Hepatocyte (in vitro differentiated cells): ENCODE measurements at regions not wholly inside any gene's neighbourhood (a gene's known extent, or its start where the extent isn't known, plus 50 kb on each side); places are given as distances from the start of the nearest gene placed in this dataset.

Source experiments
- DNase-seq: peaks from one replicate; pipeline ENCODE4 v3.0.0-alpha.2; 2016; ENCODE audit warnings: low spot score
- H2AFZ ChIP-seq: fragments of 200-600 bp; sonication (generic); 2 replicates; pipeline ENCODE4 v1.6.0; 2016; ENCODE audit warnings: antibody characterized with exemption, mild to moderate bottlenecking
- H3K27ac ChIP-seq: fragments of 200-600 bp; sonication (generic); 2 replicates; pipeline ENCODE4 v1.5.1; 2016; ENCODE audit warnings: mild to moderate bottlenecking
- H3K27me3 ChIP-seq: fragments of 200-600 bp; sonication (generic); 2 replicates; pipeline ENCODE4 v1.6.1; 2016
- H3K36me3 ChIP-seq: fragments of 200-600 bp; sonication (generic); replicated peaks from 2 replicates; pipeline ENCODE4 v1.5.1; 2016; ENCODE audit warnings: low read depth; ENCODE audit not compliant: insufficient read depth
- H3K4me1 ChIP-seq: fragments of 200-600 bp; sonication (generic); 2 replicates; pipeline ENCODE4 v1.5.1; 2016; ENCODE audit warnings: mild to moderate bottlenecking, moderate library complexity; ENCODE audit not compliant: insufficient read depth
- H3K4me2 ChIP-seq: fragments of 200-600 bp; sonication (generic); 2 replicates; pipeline ENCODE4 v1.6.0; 2016
- H3K4me3 ChIP-seq: fragments of 200-600 bp; sonication (generic); 2 replicates; pipeline ENCODE4 v1.5.1; 2016; ENCODE audit warnings: mild to moderate bottlenecking
- H3K79me2 ChIP-seq: fragments of 200-600 bp; sonication (generic); 2 replicates; pipeline ENCODE4 v1.6.0; 2017; ENCODE audit warnings: mild to moderate bottlenecking
- H3K9me2 ChIP-seq: fragments of 200-600 bp; sonication (generic); replicated peaks from 2 replicates; pipeline ENCODE4 v1.6.0; 2017; ENCODE audit warnings: mild to moderate bottlenecking; ENCODE audit not compliant: insufficient read depth
- H3K9me3 ChIP-seq: fragments of 200-600 bp; sonication (generic); 2 replicates; pipeline ENCODE4 v1.5.1; 2016; ENCODE audit warnings: low read depth, mild to moderate bottlenecking
- H4K20me1 ChIP-seq: fragments of 200-600 bp; sonication (generic); 2 replicates; pipeline ENCODE4 v1.6.0; 2016; ENCODE audit warnings: mild to moderate bottlenecking; ENCODE audit not compliant: insufficient read depth, poor library complexity, severe bottlenecking
- CTCF ChIP-seq: fragments of 200-600 bp; sonication (generic); IDR thresholded peaks from 2 replicates; pipeline ENCODE4 v1.5.1; 2016; ENCODE audit warnings: antibody characterized with exemption, mild to moderate bottlenecking; ENCODE audit not compliant: poor library complexity
- EZH2 ChIP-seq: fragments of 200-600 bp; sonication (generic); IDR thresholded peaks from 2 replicates; pipeline ENCODE4 v1.6.1; 2016; ENCODE audit warnings: antibody characterized with exemption, mild to moderate bottlenecking, borderline replicate concordance
- EZH2phosphoT487 ChIP-seq: fragments of 200-600 bp; sonication (generic); IDR thresholded peaks from one replicate; pipeline ENCODE4 v1.6.1; 2018; ENCODE audit warnings: antibody characterized with exemption, mild to moderate bottlenecking, low read depth, moderate library complexity; ENCODE audit not compliant: unreplicated experiment, severe bottlenecking
- WGBS: methylation state at CpG from one replicate; pipeline ENCODE4 v1.1.6; 2016; ENCODE audit warnings: low lambda C conversion rate; ENCODE audit errors: missing lambda C conversion rate; 5-methylcytosine and 5-hydroxymethylcytosine counted together

DNA sequence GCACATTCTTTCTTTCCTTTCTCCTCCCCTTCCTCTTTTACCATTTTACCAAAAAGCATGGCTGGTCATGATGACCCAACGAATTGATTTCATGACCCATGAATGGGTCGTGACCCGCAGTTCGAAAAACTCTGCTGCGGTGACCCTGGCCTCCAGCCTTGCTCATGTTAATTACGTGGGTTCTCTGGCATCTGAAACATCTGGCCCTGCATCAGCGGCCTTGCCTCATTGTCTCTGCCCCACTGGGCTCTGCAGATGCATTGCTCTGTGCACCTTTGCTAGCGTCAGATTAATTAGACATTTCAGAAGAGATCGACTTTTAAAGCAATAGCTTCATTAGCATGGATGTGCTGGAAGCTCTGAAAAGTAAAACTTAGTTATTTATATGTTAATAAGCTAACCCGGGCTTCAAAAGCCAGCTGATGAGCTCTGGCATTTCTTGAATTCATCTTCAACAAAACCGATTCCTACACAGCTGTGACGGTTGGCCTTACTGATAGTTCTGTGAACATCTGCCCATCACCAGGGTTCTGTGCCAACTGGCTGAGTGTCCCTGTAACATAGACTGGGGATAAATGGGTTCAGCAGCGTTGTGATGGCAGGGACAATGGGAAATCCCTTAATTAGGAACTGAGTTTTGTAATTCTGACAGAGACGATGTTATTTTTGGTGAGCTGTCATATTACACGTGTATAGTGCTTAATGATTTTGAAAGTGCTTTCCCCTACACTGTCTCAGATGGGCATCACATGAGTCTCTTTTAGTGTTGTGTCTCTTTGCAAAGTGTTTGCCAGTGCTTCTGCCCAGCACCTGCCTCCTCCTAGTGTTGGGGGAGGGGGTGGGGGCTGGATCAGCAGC is 225.9 kb upstream of the EEF2KMT start:
- Histone ChIP-seq H3K79me2 (no peaks in the 10 kb centered on the region), H3K27me3 (no peaks in the 10 kb centered on the region), H3K36me3 (no peaks in the 10 kb centered on the region), H3K4me1 (no peaks in the 10 kb centered on the region), H3K4me3 (no peak overlapping the region), H3K9me3 (no peaks in the 10 kb centered on the region), H2AFZ (no peak overlapping the region), H3K9me2 (no peaks in the 10 kb centered on the region), H3K4me2 (no peak overlapping the region), H4K20me1 (no peaks in the 10 kb centered on the region), H3K27ac (no peak overlapping the region)
- WGBS = 60% methylated on average over 15 of the region's 15 CpGs
- no peak for DNase-seq
- TF ChIP-seq CTCF = no peak
- no peak for TF ChIP-seq EZH2phosphoT487

- Histone ChIP-seq H3K9me2 (no peaks in the 10 kb centered on the region), H2AFZ (no peak overlapping the region), H3K4me3 (no peak overlapping the region), H3K36me3 (no peaks in the 10 kb centered on the region), H3K27ac (peak overlapping the region; percentile 62), H3K4me2 (no peak overlapping the region), H3K79me2 (no peaks in the 10 kb centered on the region), H3K4me1 (no peaks in the 10 kb centered on the region), H4K20me1 (no peaks in the 10 kb centered on the region), H3K27me3 (no peaks in the 10 kb centered on the region), H3K9me3 (no peaks in the 10 kb centered on the region)
- DNase-seq = peak; percentile 68
- WGBS = 66% methylated on average over 4 of the region's 4 CpGs
- TF ChIP-seq EZH2phosphoT487 (no peak), CTCF (no peak), EZH2 (no peak)
These were observed 224.3 kb upstream of the EEF2KMT start for GRCh38 chr16:5321930-5322329.

DNA sequence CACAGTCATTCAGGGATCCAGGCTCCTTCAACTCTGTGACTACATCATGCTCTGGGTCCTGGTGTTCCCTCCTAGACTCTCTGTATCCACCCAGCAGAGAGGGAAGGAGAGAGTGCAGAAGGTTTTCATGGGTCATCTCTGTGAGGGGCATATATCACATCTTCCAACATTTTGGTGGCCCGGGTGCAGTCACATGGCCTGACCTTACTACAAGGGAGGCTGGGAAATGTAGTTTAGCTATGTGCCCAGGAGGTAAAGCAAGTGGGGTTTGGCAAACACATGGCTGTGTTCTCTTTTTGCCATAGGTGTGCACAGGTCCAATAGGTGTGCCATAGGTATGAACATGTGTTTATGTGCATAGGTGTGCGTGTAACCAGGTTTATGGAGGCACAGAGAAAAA is 222.2 kb upstream of the EEF2KMT start:
- Histone ChIP-seq H3K36me3 (no peaks in the 10 kb centered on the region), H3K4me2 (no peak overlapping the region), H3K9me3 (no peaks in the 10 kb centered on the region), H3K4me1 (no peaks in the 10 kb centered on the region), H4K20me1 (no peaks in the 10 kb centered on the region), H3K4me3 (no peak overlapping the region), H3K27ac (no peak overlapping the region), H3K9me2 (no peaks in the 10 kb centered on the region), H3K27me3 (no peaks in the 10 kb centered on the region), H2AFZ (no peak overlapping the region), H3K79me2 (no peaks in the 10 kb centered on the region)
- WGBS = 95% methylated on average over 2 of the region's 2 CpGs
- DNase-seq = no peak
- no peak for TF ChIP-seq EZH2phosphoT487
- no peak for TF ChIP-seq CTCF
- no peak for TF ChIP-seq EZH2
